SH-SY5Y (cell line): ENCODE measurements at regions not wholly inside any gene's neighbourhood (a gene's known extent, or its start where the extent isn't known, plus 50 kb on each side); places are given as distances from the start of the nearest gene placed in this dataset.

Experiments
- GATA2 ChIP-seq: IDR thresholded peaks from 2 replicates; pipeline ENCODE4 v1.6.1; 2011; ENCODE audit warnings: mild to moderate bottlenecking, low read depth, low read length
- GATA3 ChIP-seq: IDR thresholded peaks from 2 replicates; pipeline ENCODE4 v1.6.1; 2011; ENCODE audit warnings: low read depth, mild to moderate bottlenecking, low read length, moderate library complexity

- no peak for TF ChIP-seq GATA2
- TF ChIP-seq GATA3, result no peak
These were observed 341.1 kb upstream of the NR2F2 start for GRCh38 chr15:95989392-95989791.
